Tibial nerve (tissue), 3 donors: ENCODE measurements at regions not wholly inside any gene's neighbourhood (a gene's known extent, or its start where the extent isn't known, plus 50 kb on each side); places are given as distances from the start of the nearest gene placed in this dataset.

ENCODE experiments used
- CTCF ChIP-seq, 5 experiments: fragments of 200-600 bp in 3 of 5; fragments of 450-650 bp in 2 of 5; sonication (generic) in 3 of 5; IDR thresholded peaks; one replicate each; pipeline ENCODE4 v1.5.1; 2016 to 2019; ENCODE audit warnings: antibody characterized with exemption in 5 of 5, mild to moderate bottlenecking in 3 of 5, moderate library complexity in 2 of 5
- POLR2A ChIP-seq, 2 donors: fragments of 450-650 bp; IDR thresholded peaks; one replicate each; pipeline ENCODE4 v1.6.1; 2017; ENCODE audit warnings: antibody characterized with exemption in 2 of 2, mild to moderate bottlenecking in 2 of 2, moderate library complexity in 2 of 2

- TF ChIP-seq CTCF (IDR thresholded peaks at IDR 0.05) (no peak), POLR2A (IDR thresholded peaks at IDR 0.05) (no peak)
Observed at GRCh38 chr2:107266555-107266954, 380.6 kb upstream of the ST6GAL2 start.
